B cell (primary cell): ENCODE measurements at regions not wholly inside any gene's neighbourhood (a gene's known extent, or its start where the extent isn't known, plus 50 kb on each side); places are given as distances from the start of the nearest gene placed in this dataset.

Experiments
- EZH2 ChIP-seq: IDR thresholded peaks from 2 replicates; pipeline ENCODE4 v1.6.1; 2012; ENCODE audit warnings: borderline replicate concordance, low read depth, mild to moderate bottlenecking, moderate library complexity, low read length; ENCODE audit not compliant: insufficient read depth, poor library complexity, severe bottlenecking
- TF ChIP-seq, protein P1 (sequence below): fragments of 200-600 bp; IDR thresholded peaks from one replicate; pipeline ENCODE4 v1.8.0; 2022; ENCODE audit warnings: antibody characterized with exemption, mild to moderate bottlenecking

- TF ChIP-seq, protein P1, sequence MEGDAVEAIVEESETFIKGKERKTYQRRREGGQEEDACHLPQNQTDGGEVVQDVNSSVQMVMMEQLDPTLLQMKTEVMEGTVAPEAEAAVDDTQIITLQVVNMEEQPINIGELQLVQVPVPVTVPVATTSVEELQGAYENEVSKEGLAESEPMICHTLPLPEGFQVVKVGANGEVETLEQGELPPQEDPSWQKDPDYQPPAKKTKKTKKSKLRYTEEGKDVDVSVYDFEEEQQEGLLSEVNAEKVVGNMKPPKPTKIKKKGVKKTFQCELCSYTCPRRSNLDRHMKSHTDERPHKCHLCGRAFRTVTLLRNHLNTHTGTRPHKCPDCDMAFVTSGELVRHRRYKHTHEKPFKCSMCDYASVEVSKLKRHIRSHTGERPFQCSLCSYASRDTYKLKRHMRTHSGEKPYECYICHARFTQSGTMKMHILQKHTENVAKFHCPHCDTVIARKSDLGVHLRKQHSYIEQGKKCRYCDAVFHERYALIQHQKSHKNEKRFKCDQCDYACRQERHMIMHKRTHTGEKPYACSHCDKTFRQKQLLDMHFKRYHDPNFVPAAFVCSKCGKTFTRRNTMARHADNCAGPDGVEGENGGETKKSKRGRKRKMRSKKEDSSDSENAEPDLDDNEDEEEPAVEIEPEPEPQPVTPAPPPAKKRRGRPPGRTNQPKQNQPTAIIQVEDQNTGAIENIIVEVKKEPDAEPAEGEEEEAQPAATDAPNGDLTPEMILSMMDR = no peak
- no peak for TF ChIP-seq EZH2
Observed at GRCh38 chr4:138668309-138668708, 347.3 kb upstream of the NOCT start.
